ENCODE measurements at regions not wholly inside any gene's neighbourhood (a gene's known extent, or its start where the extent isn't known, plus 50 kb on each side); places are given as distances from the start of the nearest gene placed in this dataset.

DNA sequence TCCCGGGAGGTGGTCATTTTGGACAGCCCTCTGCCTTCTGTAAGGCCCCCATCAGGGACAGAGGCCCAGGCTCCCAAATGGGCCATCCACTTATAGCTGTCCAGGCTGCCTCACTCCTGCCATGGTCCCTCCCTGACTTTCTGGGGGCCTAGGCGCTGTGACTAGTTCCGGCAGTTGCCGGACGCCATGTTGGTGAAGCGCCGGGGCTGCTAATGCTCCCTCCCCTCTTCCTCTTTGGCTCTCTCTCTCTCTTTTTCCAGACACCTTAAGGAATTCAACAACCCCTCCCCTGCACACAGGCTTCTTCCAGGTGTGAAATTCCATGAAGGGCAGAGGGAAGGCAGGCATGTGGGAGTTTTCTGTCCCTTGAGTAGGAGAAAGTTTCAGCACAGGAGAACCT is 445.6 kb downstream of the SOX6 start:
- TF ChIP-seq, protein P1, sequence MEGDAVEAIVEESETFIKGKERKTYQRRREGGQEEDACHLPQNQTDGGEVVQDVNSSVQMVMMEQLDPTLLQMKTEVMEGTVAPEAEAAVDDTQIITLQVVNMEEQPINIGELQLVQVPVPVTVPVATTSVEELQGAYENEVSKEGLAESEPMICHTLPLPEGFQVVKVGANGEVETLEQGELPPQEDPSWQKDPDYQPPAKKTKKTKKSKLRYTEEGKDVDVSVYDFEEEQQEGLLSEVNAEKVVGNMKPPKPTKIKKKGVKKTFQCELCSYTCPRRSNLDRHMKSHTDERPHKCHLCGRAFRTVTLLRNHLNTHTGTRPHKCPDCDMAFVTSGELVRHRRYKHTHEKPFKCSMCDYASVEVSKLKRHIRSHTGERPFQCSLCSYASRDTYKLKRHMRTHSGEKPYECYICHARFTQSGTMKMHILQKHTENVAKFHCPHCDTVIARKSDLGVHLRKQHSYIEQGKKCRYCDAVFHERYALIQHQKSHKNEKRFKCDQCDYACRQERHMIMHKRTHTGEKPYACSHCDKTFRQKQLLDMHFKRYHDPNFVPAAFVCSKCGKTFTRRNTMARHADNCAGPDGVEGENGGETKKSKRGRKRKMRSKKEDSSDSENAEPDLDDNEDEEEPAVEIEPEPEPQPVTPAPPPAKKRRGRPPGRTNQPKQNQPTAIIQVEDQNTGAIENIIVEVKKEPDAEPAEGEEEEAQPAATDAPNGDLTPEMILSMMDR (IDR thresholded peaks at IDR 0.05): no peak
- no peak for TF ChIP-seq POLR2A (IDR thresholded peaks at IDR 0.05)

All from right lobe of liver (tissue), 4 donors.